ENCODE measurements at regions not wholly inside any gene's neighbourhood (a gene's known extent, or its start where the extent isn't known, plus 50 kb on each side); places are given as distances from the start of the nearest gene placed in this dataset.

DNA sequence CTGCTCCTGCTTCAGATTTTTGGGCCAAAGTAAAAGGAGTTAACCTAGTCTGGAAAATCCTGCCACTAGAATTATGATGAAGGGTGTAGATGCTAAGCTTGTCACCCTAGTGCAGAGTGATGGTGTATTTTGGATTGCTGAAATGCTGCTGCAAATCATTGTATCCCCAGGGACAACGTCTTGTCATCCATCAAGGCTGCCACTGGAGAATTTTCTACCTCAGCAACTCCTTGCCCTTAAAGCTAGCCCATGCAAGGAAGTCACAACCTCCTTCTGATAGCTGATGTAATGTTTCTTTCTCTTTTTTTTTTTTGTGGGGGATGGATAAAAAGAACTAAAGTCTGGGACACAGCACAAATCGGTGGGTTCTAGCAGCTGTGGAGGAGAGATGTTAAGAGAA lies 139.4 kb upstream of the FRMD6 start:
- DNase-seq (ENCODE audit: low read depth), result no peak

DNA sequence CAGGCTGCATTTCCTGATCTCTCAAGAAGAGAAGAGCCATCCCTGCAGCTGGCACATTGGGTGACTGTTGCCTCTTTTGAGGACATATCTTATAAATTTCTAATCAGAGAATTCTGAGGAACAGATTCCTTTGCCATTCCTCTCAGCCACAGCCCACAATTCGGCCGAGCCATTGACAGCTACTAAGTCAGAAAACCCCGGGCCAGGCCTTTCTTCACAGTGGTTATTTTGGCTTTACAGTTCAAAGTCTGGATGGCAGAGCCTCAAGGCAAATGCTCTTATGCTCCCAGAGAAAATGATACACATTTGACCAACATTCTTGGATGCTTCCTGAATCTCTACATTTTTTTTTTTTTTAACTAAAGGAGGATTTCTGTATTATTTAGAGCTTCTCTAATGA lies 138.4 kb upstream of the FRMD6 start:
- no peak for DNase-seq (ENCODE audit: low read depth)

DNA sequence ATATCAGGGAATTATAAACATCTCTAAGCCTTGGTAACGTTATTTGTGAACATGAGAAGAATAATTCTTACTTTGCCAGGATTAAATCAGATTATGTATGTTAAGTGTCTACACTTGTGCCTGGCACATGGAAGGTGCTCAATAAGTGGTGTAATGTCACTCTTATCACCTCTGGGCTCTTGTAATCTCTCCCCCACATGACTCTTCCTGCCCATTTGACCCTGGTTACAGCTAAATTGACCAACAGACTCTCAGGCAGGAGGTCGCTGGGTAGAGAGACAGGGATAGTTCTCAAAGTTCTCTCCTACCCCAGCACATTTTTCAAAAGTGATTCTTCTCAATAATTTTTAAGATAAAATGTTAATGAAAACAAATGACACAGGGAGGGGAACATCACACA lies 137.8 kb upstream of the FRMD6 start:
- no peak for DNase-seq (ENCODE audit: low read depth)

DNA sequence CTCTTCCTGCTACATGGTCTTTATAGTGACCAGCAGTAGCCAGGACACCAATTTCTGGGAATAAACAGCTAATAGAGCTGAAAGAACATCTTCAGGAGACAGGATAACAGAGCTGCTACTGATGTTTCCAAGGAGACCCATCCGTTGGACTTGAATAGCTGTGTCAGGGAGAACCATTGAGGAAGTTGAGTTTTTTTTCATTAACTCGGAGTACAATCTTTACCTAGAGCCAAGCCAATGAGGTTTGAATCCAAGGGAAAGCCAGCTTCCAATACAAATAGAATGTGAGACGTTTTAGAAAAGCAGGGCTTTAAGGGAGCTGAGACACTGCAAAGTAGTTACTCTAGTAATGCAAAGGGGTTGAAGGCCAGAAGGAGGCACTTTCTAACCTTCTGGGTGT lies 136.1 kb upstream of the FRMD6 start:
- DNase-seq (ENCODE audit: low read depth), result no peak

DNA sequence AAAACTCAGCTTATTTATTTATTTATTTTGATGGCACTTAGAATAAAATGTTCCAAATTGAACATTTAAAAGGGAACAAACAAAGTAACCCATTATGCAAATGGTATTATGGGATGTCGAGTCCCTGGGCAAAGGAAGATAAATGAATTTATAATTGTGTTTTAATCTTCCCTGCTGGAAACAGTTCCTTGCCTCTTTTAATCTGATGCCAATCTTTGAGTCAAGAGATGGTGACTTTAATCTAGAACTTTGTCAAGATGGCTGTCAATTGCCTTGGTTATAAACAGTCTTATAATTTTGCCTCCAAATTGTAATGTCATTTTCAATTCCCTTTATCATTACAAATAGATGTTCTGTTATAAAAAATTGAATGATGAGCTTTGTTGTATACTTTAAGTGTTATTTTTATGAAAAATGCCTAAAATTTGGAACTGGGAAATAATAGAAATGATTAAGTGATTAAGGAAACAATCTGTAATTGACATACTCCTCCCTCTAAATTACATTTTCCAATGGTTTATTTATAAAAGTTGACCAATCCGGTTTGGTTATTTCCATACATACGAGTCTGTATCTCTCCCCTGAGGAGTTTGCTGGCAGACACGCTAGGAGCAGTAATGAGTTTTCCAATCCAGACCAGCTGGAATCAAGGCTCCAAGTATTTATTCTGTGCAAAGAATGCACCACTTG lies 134.9 kb upstream of the FRMD6 start:
- peak; percentile 95 for DNase-seq (ENCODE audit: low read depth)

DNA sequence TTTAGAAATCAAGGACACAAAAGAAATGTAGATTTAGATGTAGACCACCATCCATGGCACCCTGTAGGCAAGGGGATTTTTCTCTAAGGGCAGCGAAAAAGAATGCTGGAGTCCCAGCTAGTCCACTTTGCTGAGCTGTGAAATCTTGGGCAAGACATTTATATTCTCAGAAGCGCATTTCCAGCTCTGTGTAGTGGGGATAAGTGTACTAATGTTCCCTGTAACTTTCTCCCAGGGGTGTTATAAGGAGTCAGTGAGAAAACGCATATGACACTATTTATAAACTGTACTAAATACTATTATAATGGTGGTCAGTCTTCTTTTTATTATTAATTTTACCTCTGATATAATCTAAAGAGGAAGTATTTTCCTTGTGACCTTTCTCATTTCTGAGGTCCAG lies 133.4 kb upstream of the FRMD6 start:
- no peak for DNase-seq (ENCODE audit: low read depth)

DNA sequence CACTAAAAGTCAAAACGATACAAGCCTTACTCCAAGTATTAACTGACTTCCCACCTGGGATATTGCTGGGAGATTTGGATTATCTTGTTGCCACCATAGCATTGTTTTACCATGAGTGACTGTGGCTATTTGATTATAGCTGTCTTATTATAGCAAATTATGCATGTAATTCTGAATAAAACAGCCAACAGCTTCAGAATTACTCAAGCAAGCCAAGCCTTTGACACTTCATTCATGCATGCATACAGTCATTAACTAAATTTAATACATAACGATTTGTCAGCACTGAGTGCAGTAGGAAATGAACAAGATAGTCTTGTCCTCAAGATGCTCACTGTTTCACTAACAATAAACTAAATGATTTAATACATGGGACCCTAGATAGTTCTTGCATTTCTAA lies 133.0 kb upstream of the FRMD6 start:
- no peak for DNase-seq (ENCODE audit: low read depth)

DNA sequence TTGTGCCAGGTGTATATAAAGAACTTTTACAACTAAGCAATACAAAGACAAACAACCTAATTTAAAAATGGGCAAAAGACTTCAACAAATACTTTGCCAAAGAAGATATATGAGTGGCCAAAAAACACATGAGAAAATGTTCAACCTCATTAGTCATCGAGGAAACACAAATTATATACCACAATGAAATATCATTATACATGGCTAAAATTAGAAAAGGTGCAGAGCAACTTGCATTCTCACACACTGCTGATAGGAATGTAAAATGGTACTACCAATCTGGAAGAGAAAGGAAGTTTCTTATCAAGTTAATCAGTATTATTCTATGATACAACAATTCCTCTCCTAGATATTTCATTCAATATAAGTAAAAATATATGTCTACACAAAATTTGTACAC lies 131.6 kb upstream of the FRMD6 start:
- no peak for DNase-seq (ENCODE audit: low read depth)

DNA sequence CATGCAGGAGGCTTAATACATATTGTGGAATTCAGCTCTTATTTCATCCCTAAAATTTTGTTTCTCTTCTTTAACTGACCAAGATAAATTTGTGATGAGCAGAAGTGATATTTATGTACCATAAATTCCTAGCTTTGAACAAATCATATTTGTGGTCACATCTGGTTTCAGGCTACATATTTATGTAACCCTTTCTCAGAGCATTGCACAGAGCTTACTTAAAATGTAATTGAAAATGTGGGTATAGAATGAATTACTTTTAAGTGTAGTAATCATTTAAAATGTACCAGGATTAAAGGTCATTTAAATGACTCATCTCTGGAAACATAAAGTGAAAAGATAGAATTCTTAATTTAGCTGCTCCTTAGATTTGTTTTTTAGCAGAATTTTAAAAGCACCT lies 129.9 kb upstream of the FRMD6 start:
- DNase-seq (ENCODE audit: low read depth), result no peak

DNA sequence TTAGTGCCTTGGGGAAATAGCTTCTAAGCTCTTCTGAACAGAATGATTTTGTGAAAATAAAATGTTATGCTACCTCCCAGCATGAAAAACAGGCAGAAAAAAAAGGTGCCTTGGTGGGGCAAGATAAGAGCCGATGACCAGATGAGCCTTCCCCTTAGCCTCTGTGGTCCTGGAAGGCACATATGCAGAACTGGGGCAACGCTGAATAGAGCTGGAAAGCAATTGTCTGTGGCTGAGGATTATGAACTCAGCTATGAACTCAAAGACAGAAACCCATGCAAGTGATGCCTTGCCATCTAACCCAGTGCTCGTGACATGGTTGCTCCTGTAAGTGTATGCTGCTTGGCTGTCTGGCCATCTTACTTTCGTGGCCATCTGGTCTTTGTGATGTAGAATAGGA lies 128.5 kb upstream of the FRMD6 start:
- DNase-seq (ENCODE audit: low read depth), result no peak

DNA sequence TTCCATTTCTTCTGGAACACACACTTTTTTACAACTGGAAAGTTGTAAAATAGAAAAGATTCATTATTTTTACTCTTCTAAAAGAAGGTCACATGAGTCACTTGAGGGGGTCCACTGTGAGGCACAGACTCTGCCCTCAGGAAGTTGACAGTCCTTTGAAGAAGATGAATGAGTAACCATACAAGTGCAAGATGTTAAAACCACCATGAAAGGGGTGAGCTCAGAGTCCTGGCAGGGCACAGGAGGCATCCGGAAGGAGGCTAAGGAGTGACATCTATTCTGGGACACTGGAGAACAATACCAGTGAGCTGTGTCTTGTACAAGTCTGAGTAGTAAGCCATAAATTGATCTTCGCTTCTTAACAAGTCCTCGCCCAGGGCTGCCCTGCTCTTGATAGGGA lies 126.0 kb upstream of the FRMD6 start:
- DNase-seq (ENCODE audit: low read depth), result no peak

DNA sequence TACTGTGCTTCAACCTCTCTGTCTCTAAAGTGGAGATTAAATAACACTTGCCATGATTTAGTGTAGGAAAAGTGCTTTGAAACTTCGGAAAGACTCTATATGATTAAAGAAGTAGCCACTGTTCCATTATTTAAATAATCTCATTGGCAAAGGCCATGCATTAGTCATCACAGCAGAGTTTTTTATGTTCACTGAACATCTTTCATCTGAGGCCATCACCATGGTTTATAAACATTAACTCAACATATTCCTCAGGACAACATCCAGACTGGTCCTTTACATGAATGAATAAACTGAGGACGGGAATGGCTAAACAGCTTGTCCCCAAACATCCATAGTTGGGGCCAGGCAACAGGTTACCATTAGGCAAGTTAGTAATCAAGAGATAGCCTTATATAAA lies 124.6 kb upstream of the FRMD6 start:
- no peak for DNase-seq (ENCODE audit: low read depth)

DNA sequence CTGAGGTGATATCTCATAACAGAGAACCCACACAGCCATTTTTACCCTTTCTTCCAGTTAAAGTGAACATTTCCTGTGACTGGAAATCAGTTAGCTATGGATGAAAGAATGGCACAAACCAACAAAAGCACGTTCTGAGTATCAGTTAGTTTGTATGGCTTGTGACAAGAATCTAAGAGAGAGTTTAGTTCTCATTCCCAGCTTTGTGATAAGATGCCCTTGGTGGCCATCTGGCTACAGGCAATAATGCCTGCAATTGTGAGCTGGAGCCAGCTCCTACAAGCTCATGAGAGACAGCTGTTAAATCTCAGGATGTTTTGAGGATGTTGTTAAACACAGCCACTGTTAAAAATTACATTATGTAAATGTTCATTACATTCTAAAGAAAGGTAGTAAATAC lies 122.0 kb upstream of the FRMD6 start:
- no peak for DNase-seq (ENCODE audit: low read depth)

DNA sequence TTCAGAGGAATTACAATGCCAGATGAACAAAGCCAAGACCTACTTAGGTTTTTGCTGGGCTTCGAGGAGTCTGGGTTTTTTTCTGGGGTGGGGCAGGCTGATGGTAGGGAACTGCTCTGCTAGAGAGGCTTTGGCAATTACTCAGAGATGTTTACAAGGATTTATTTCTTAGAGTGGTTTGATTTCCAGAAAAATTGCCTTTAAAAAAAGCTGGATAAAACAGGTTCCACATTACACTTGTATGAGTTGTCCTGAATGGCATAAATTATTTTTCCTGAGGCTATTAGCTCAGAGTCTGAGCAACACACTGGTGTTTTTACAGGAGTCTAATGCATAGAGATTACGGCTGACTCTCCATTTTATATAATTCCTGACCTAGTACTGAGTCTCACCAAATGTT lies 118.5 kb upstream of the FRMD6 start:
- DNase-seq (ENCODE audit: low read depth), result no peak

DNA sequence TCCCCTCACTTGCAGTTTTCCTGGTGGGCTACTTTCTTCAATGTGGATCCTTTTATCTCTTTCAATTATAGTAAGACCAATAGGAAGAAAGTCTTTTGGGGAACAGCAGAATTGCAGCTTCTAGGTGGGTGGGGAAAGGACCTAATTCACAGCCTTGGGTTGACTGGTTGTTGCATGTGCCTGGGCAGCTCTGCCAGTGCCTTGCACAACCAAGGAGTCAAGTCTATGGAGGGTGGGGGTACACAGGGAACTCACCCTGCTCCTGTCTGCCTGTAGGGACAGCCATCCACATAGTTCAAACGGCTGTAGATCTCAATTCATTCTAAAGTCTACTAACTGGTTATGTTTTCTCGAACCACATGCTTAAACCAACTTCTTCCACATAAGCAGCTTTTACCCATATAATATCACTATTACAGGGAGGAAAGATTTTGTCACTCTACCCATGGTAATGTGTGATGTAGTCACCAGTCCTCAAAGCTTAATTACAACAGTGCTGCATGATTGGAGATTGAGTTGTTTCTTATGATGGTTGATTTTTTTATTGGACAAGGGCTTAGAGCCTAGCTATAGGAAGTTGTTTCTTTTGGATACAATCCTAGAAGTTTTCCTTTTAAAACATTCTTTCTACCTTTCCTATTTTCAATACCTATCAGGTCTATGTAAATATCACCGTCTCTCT lies 117.7 kb upstream of the FRMD6 start:
- no peak for DNase-seq (ENCODE audit: low read depth)

DNA sequence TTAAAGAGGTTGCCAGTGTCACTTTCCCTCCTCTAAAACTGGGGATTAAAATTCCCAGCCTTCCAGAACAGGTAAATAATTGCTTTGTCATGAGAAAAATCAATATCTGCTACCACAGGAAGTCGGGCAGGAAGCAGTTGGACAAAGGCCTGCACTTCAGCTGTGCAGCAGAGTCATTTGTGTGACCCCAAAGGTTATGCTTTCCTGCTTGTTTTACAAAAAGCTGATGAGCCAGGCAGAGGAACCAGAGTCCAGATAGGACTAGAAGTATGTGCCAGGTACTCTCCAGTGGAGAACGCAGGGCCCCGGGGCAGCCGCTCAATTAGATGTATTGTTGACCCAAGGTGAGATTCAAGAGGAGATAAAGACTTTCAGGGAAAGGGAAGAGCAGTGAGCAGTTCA lies 117.1 kb upstream of the FRMD6 start:
- DNase-seq (ENCODE audit: low read depth), result no peak

DNA sequence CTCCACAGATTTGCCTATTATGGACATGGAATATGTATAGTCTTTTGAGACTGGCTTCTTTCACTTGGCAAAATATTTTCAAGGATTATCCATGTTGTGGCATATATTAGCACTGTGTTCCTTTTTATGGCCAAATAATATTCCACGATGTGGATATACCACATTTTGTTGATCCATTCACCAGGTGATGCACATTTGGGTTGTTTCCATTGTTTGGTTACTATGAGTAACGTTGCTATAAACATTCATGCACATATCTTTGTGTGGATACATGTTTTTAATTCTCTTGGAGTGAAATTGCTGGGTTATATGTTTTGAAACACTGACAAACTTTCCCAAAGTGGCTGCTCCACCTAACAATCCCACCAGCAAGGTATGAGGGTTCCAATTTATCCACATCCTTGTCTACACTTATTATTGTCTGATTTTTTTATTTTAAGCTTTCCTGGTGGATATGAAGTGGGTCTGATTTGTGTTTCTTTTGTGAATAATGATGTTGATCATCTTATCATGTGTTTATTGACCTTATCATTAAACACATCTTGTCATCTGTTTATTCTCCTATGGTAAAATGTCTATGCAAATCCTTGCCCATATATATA lies 116.2 kb upstream of the FRMD6 start:
- DNase-seq (ENCODE audit: low read depth), result no peak

DNA sequence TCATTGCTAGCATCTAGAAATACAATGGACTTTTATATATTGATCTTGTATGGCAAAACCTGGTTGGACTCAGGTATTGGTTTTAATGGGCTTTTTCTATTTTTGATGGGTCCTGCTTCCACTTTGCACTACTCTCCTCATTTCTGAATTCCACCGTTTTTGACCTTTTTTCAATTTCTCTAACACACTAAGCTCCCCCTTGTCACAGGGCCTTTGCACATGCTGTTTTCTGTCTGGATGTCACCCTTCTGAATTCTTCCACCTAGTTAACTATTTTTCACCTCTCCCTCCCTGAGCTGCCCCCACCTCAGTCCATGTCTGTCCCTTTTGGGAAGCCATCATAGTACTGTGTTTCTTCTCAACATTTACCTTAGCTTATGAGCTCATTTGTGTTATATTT lies 112.7 kb upstream of the FRMD6 start:
- no peak for DNase-seq (ENCODE audit: low read depth)

DNA sequence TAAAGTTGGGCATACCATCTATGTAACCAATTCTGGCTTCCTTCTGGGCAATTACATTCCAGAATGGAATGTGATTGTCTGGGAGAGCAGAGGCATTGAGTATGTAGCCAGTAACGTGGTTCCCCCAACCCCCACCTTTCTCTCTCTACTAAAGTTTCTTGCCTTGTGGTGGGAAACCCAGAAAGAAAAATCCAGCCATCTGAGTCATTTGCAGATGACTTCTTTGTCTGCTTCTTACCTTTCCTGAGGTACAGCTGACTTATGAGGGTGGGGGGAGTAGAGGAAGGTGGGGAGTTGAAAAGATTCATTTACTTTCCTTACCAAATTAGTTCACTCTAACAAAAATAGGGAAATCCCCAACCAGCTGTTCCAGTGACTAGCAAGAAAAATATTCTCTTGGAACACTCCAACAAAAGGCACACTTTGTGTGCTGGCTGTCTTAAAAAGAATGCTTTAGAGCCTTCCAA lies 112.1 kb upstream of the FRMD6 start:
- no peak for DNase-seq (ENCODE audit: low read depth)

DNA sequence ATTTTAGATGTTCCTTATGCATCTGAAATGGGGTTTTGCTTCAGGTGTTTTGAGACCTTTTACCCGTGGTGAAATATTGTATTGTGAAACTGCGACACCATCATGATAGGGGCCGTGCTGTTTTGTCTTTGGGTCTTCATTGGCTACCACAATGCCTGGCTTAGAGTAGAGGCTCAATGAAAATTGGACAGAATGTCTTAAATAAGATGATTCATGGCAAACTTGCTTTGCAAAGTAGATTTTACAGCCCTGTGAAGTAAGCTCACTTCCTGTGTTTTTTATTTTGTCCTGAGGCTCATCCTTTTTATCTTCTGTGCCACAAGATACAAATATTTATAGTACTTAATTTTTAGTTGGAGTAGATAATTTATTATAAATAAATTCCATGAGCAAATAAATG lies 111.3 kb upstream of the FRMD6 start:
- no peak for DNase-seq (ENCODE audit: low read depth)

DNA sequence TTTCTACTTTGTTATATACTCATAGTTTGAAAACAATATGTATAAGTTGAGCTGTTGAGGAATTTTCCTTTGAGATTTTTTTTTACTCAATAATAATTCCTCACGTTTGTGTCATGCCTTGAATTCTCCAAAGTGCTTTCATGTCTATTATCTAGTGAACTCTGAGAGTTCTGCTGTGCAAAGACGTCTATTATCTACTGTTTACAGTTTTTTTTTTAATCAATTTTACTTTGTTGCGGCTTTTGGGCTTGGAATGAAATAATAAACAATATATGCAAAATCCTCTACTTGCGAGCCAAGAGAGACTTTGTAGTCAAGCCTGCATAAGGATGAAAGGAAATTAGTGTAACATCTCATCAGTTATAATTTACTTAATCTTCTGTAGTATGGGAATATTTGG lies 107.2 kb upstream of the FRMD6 start:
- DNase-seq (ENCODE audit: low read depth), result no peak

DNA sequence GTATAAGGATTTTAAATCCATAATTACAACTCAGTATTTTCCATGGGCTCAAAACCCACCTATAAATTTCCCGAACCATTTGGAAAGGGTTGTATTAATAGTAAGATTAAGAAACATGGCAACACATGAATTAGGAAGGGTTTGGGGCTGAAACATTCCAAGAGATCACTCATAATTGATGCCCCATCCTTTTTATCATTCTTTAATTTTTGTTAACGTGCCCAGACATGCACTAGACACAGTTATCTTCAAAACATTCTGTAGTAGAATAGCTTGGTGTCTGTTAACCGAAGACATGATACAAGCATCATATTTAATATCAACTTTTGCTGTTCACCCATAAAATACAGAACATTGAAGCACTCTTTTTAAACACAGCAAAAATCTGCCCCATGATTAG lies 106.8 kb upstream of the FRMD6 start:
- DNase-seq (ENCODE audit: low read depth), result no peak

DNA sequence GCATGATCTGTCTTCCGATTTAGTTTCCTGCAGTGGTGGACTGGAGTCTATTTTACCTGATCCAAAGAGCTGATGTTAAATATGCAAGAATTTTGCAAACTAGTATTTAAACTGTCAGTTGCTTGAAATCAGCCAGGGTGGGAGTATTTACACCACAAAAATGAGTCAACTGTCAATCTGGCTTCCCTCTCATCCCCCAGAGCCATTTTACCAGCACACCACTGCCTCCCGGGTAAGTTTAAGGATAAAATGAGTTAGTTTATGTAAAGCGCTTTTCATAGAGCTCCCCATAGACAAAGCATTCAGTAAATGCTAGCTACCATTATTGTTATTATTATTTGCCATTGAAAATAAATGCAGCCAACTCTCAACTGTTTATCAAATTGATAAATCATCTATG lies 106.3 kb upstream of the FRMD6 start:
- no peak for DNase-seq (ENCODE audit: low read depth)
